Right lobe of liver (tissue), 6 donors: ENCODE measurements at regions not wholly inside any gene's neighbourhood (a gene's known extent, or its start where the extent isn't known, plus 50 kb on each side); places are given as distances from the start of the nearest gene placed in this dataset.

ENCODE experiments used
- ATAC-seq, 4 donors: fragments of 200-7000 bp; cut with Tn5 transposase; one replicate each; pipeline ENCODE4 v1.9.1; 2020; ENCODE audit warnings: mild to moderate bottlenecking in 4 of 4, moderate library complexity in 4 of 4
- DNase-seq, 3 donors: peaks; one replicate each; pipeline ENCODE4 v3.0.0-alpha.2; 2020
- H3K27ac ChIP-seq, 3 donors: fragments of 200-600 bp; one replicate each; pipeline ENCODE4 v1.8.0; 2022
- H3K27me3 ChIP-seq, 2 donors: fragments of 200-600 bp; one replicate each; pipeline ENCODE4 v1.8.0; 2022
- H3K36me3 ChIP-seq, 4 donors: fragments of 200-600 bp; sonication (generic) in 1 of 4; one replicate each; pipeline versions ENCODE4 v1.5.1 to v1.8.0; 2017 to 2022; ENCODE audit warnings: control low read depth in 1 of 4
- H3K4me1 ChIP-seq, 4 donors: fragments of 200-600 bp; sonication (generic) in 1 of 4; one replicate each; pipeline versions ENCODE4 v1.5.1 to v1.8.0; 2017 to 2022; ENCODE audit warnings: control low read depth in 1 of 4
- H3K4me3 ChIP-seq, 3 donors: fragments of 200-600 bp; one replicate each; pipeline ENCODE4 v1.8.0; 2022
- H3K9me3 ChIP-seq, 4 donors: fragments of 200-600 bp; sonication (generic) in 1 of 4; one replicate each; pipeline versions ENCODE4 v1.5.1 to v1.8.0; 2017 to 2022; ENCODE audit warnings: control low read depth in 1 of 4
- CTCF ChIP-seq, 4 donors: fragments of 200-600 bp in 3 of 4; fragments of 450-650 bp in 1 of 4; IDR thresholded peaks; one replicate each; pipeline versions ENCODE4 v1.5.1 to v1.8.0; 2016 to 2022; ENCODE audit warnings: antibody characterized with exemption in 4 of 4, mild to moderate bottlenecking in 2 of 4
- POLR2A ChIP-seq: fragments of 450-650 bp; IDR thresholded peaks from one replicate; pipeline ENCODE4 v1.6.1; 2017; ENCODE audit warnings: antibody characterized with exemption, mild to moderate bottlenecking
- WGBS: methylation state at CpG from one replicate; pipeline ENCODE4 v1.1.6; 2018; ENCODE audit warnings: low coverage, low lambda C conversion rate; ENCODE audit not compliant: insufficient coverage; ENCODE audit errors: missing lambda C conversion rate; 5-methylcytosine and 5-hydroxymethylcytosine counted together
- intact Hi-C, 2 donors: fragments of 100-400 bp; cut with DNase I; formaldehyde crosslinking; loops; one replicate each; pipeline versions ENCODE4 v1.11.2 to v1.14.1; 2022
- donor health status: DM: no; HTN: yes; CAD: no.
- donor health status: DM: no; HTN: no; CAD: no.
- donor health status: DM: no; HTN: no; CAD: no.
- donor health status: DM: no; HTN: yes; CAD: no.
- donor health status: DM: no; HTN: yes; CAD: no.

GRCh38 chr10:8583096-8583495 lies 528.6 kb downstream of the GATA3 start:
- Histone ChIP-seq H3K4me1 (no peaks in the 10 kb centered on the region), H3K36me3 (no peaks in the 10 kb centered on the region), H3K27ac (no peak overlapping the region), H3K4me3 (no peak overlapping the region), H3K27me3 (no peaks in the 10 kb centered on the region), H3K9me3 (no peaks in the 10 kb centered on the region)
- DNase-seq (no peak), ATAC-seq (no peak)
- no peak for TF ChIP-seq POLR2A
- no peak for TF ChIP-seq CTCF (IDR thresholded peaks at IDR 0.05)
- 40% methylated on average over 1 of the region's 2 CpGs for WGBS
- intact Hi-C loops: no loop called here

GRCh38 chr10:8584666-8585065 lies 530.2 kb downstream of the GATA3 start:
- Histone ChIP-seq H3K27ac (no peak overlapping the region), H3K9me3 (no peaks in the 10 kb centered on the region), H3K36me3 (no peaks in the 10 kb centered on the region), H3K4me1 (no peaks in the 10 kb centered on the region), H3K4me3 (no peak overlapping the region), H3K27me3 (no peaks in the 10 kb centered on the region)
- intact Hi-C loops: no loop called here
- TF ChIP-seq CTCF (IDR thresholded peaks at IDR 0.05) (no peak), POLR2A (no peak)
- ATAC-seq: no peak
- 18% methylated on average over 1 of the region's 2 CpGs for WGBS
- DNase-seq: no peak

- Histone ChIP-seq H3K4me3 (no peak overlapping the region), H3K9me3 (no peaks in the 10 kb centered on the region), H3K27me3 (no peaks in the 10 kb centered on the region), H3K36me3 (no peaks in the 10 kb centered on the region), H3K27ac (no peak overlapping the region), H3K4me1 (no peaks in the 10 kb centered on the region)
- intact Hi-C loops: no loop called here
- no peak for ATAC-seq
- 45% methylated on average over 3 of the region's 3 CpGs for WGBS
- no peak for TF ChIP-seq CTCF (IDR thresholded peaks at IDR 0.05)
- no peak for TF ChIP-seq POLR2A
- DNase-seq: no peak
These were observed 532.0 kb downstream of the GATA3 start for GRCh38 chr10:8586504-8586903.

GRCh38 chr10:8588135-8588534 lies 533.6 kb downstream of the GATA3 start:
- Histone ChIP-seq H3K9me3 (no peaks in the 10 kb centered on the region), H3K27me3 (no peaks in the 10 kb centered on the region), H3K27ac (no peak overlapping the region), H3K36me3 (no peaks in the 10 kb centered on the region), H3K4me1 (no peaks in the 10 kb centered on the region), H3K4me3 (no peak overlapping the region)
- no peak for TF ChIP-seq POLR2A
- no peak for TF ChIP-seq CTCF (IDR thresholded peaks at IDR 0.05)
- ATAC-seq (no peak), DNase-seq (no peak)
- intact Hi-C loops: no loop called here
- WGBS: 56% methylated on average over 3 of the region's 3 CpGs

- DNase-seq: no peak
- TF ChIP-seq CTCF (IDR thresholded peaks at IDR 0.05): no peak
- no peak for TF ChIP-seq POLR2A
- H3K27me3 ChIP-seq: no peaks in the 10 kb centered on the region
- intact Hi-C loops: no loop called here
- H3K36me3 ChIP-seq: no peaks in the 10 kb centered on the region
- no peaks in the 10 kb centered on the region for H3K4me1 ChIP-seq
- no peaks in the 10 kb centered on the region for H3K9me3 ChIP-seq
- no peak for ATAC-seq
- no peak overlapping the region for H3K27ac ChIP-seq
- no peak overlapping the region for H3K4me3 ChIP-seq
These were observed 536.0 kb downstream of the GATA3 start for GRCh38 chr10:8590518-8590917.
